Ascending aorta (tissue), 2 donors: ENCODE measurements at regions not wholly inside any gene's neighbourhood (a gene's known extent, or its start where the extent isn't known, plus 50 kb on each side); places are given as distances from the start of the nearest gene placed in this dataset.

Source experiments
- DNase-seq, 2 donors: peaks; one replicate each; pipeline ENCODE4 v3.0.0-alpha.2; 2019; ENCODE audit warnings: low spot score in 2 of 2
- H3K27ac ChIP-seq, 2 donors: fragments of 200-600 bp; sonication (generic); one replicate each; pipeline ENCODE4 v1.5.1; 2016 to 2017; ENCODE audit warnings: mild to moderate bottlenecking in 1 of 2
- H3K27me3 ChIP-seq: fragments of 200-600 bp; sonication (generic); one replicate; pipeline ENCODE4 v1.5.1; 2017
- H3K36me3 ChIP-seq, 2 donors: fragments of 200-600 bp; sonication (generic); one replicate each; pipeline ENCODE4 v1.5.1; 2016
- H3K4me1 ChIP-seq, 2 donors: fragments of 200-600 bp; sonication (generic); one replicate each; pipeline ENCODE4 v1.5.1; 2016 to 2017; ENCODE audit warnings: mild to moderate bottlenecking in 1 of 2
- H3K4me3 ChIP-seq, 2 donors: fragments of 200-600 bp; sonication (generic); one replicate each; pipeline ENCODE4 v1.5.1; 2016 to 2017; ENCODE audit warnings: mild to moderate bottlenecking in 1 of 2
- H3K9me3 ChIP-seq, 2 donors: fragments of 200-600 bp; sonication (generic); one replicate each; pipeline ENCODE4 v1.5.1; 2016
- CTCF ChIP-seq, 3 experiments: fragments of 200-600 bp in 2 of 3; fragments of 450-650 bp in 1 of 3; sonication (generic) in 2 of 3; IDR thresholded peaks; one replicate each; pipeline ENCODE4 v1.5.1; 2016 to 2019; ENCODE audit warnings: antibody characterized with exemption in 3 of 3, mild to moderate bottlenecking in 1 of 3, moderate library complexity in 1 of 3
- intact Hi-C: fragments of 100-400 bp; cut with DNase I; formaldehyde crosslinking; loops from one replicate; pipeline ENCODE4 v1.15.1; 2023

DNA sequence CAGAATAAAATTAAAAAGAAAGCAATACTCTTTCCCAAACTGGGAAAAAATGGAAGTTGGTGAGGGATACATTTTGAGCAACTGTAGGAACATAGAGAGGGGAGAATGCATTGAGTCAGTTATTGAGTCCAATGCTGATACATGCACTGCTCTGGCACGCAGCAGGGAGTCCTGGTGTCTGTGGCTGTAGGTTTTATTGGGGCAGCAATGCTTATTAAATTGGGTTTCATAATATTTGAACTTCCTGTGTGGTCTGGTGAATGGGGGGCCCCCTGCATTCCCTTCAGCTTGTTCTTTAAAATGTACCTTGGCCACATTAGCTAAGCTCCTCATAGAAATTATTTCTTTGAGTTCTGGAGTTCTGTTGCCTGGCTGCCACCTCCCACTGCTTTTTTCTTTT, 125.2 kb upstream of the ELAC2 start:
- no peak overlapping the region for H3K27ac ChIP-seq
- no peaks in the 10 kb centered on the region for H3K27me3 ChIP-seq
- no peak for TF ChIP-seq CTCF (IDR thresholded peaks at IDR 0.05)
- intact Hi-C loops = no loop called here
- no peak for DNase-seq
- no peaks in the 10 kb centered on the region for H3K36me3 ChIP-seq
- no peak overlapping the region for H3K4me3 ChIP-seq
- H3K9me3 ChIP-seq = no peaks in the 10 kb centered on the region
- no peaks in the 10 kb centered on the region for H3K4me1 ChIP-seq

GRCh38 chr17:13140750-13141149, 122.9 kb upstream of the ELAC2 start:
- intact Hi-C loops = no loop called here
- no peaks in the 10 kb centered on the region for H3K27me3 ChIP-seq
- no peak overlapping the region for H3K27ac ChIP-seq
- no peak overlapping the region for H3K4me3 ChIP-seq
- H3K36me3 ChIP-seq = no peaks in the 10 kb centered on the region
- no peaks in the 10 kb centered on the region for H3K4me1 ChIP-seq
- TF ChIP-seq CTCF (IDR thresholded peaks at IDR 0.05) = no peak
- no peak for DNase-seq
- H3K9me3 ChIP-seq = no peaks in the 10 kb centered on the region

GRCh38 chr17:13135506-13135905, 117.7 kb upstream of the ELAC2 start:
- no peaks in the 10 kb centered on the region for H3K27me3 ChIP-seq
- TF ChIP-seq CTCF (IDR thresholded peaks at IDR 0.05) = no peak
- no peaks in the 10 kb centered on the region for H3K9me3 ChIP-seq
- no peak overlapping the region for H3K27ac ChIP-seq
- no peaks in the 10 kb centered on the region for H3K36me3 ChIP-seq
- H3K4me1 ChIP-seq = no peaks in the 10 kb centered on the region
- no peak for DNase-seq
- intact Hi-C loops = no loop called here
- no peak overlapping the region for H3K4me3 ChIP-seq

DNA sequence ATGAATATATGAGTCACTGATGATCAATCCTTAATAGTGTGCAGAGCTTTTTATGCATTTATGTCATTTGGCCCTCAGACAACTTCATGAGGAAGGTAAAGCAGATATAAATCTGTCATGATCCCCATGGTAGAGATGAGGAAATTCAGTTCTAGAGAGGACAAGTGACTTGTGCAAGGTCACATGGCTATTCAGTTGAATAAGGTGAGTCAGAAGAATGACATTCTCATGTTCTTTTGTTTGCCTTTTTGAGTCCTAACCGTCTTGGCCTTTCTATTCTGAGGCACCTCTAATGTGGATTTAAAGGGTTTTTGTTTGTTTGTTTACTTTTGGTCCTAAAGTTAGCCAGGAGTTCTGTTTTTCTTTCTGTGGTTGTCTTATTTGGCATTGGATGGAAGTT, 116.2 kb upstream of the ELAC2 start:
- Histone ChIP-seq H3K27ac (no peak overlapping the region), H3K9me3 (no peaks in the 10 kb centered on the region), H3K4me3 (no peak overlapping the region), H3K36me3 (no peaks in the 10 kb centered on the region), H3K4me1 (no peaks in the 10 kb centered on the region), H3K27me3 (no peaks in the 10 kb centered on the region)
- no peak for TF ChIP-seq CTCF (IDR thresholded peaks at IDR 0.05)
- no peak for DNase-seq
- intact Hi-C loops = no loop called here

DNA sequence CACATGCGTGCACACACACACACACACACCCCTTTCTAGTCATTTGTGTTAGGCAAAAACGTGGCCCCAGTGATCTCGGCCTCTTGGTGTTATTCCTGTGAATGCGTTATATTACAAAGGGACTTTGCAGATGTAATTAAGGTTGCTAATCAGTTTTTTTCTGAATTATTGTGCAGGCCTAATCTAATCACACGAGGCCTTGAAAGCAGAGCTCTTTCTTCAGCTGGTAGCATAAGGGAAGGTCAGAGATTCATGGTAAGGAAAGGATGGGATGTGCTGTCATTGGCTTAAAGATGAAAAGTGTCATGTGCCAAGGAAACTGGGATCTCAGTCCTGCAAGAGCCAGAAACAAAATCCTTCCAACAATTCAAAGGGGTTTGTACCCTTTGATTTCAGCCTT, 113.4 kb upstream of the ELAC2 start:
- Histone ChIP-seq H3K4me3 (no peak overlapping the region), H3K27me3 (no peaks in the 10 kb centered on the region), H3K36me3 (no peaks in the 10 kb centered on the region), H3K4me1 (no peaks in the 10 kb centered on the region), H3K27ac (no peak overlapping the region), H3K9me3 (no peaks in the 10 kb centered on the region)
- TF ChIP-seq CTCF (IDR thresholded peaks at IDR 0.05) = no peak
- intact Hi-C loops = no loop called here
- DNase-seq = no peak

DNA sequence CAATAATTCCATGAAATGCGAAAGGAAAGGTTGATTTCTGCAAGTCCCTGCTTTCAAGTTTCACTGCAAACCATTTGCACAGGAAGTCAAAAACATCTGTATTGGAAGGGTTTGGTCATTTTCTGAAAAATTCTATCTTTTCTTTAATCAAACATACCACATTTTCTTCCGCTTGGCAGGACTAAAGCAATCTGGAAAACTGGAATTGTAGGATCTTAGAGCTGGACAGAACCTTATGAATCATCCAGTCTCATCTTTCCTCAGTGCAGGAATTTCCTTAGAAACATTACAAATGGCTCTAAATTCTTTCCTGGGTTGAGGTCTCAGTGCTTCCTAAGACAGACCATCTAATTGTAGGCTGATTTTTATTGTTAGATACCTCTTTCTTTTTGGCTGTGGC, 111.5 kb upstream of the ELAC2 start:
- DNase-seq = no peak
- H3K27ac ChIP-seq = no peak overlapping the region
- H3K4me3 ChIP-seq = no peak overlapping the region
- no peaks in the 10 kb centered on the region for H3K9me3 ChIP-seq
- TF ChIP-seq CTCF (IDR thresholded peaks at IDR 0.05) = no peak
- no peaks in the 10 kb centered on the region for H3K27me3 ChIP-seq
- H3K4me1 ChIP-seq = no peaks in the 10 kb centered on the region
- intact Hi-C loops = no loop called here
- H3K36me3 ChIP-seq = no peaks in the 10 kb centered on the region
